IPS-NIHi7 (cell line): ENCODE measurements at regions not wholly inside any gene's neighbourhood (a gene's known extent, or its start where the extent isn't known, plus 50 kb on each side); places are given as distances from the start of the nearest gene placed in this dataset.
A peak's percentile ranks its signal among the peaks of the same experiment; 100 is the strongest.

ENCODE experiments used
- DNase-seq: peaks from one replicate; pipeline ENCODE4 v3.0.0; 2012; ENCODE audit warnings: mixed read lengths; ENCODE audit errors: extremely low spot score

- no peak for DNase-seq
Measured at GRCh38 chr11:110984147-110984546, 261.4 kb upstream of the POU2AF2 start.

GRCh38 chr11:110982214-110982613 lies 263.3 kb upstream of the POU2AF2 start:
- no peak for DNase-seq

- no peak for DNase-seq
Measured at GRCh38 chr11:110979696-110980095, 265.8 kb upstream of the POU2AF2 start.

- DNase-seq, result no peak
Measured at GRCh38 chr11:110977661-110978060, 265.4 kb upstream of the ARHGAP20 start.

GRCh38 chr11:110974731-110975130 lies 262.5 kb upstream of the ARHGAP20 start:
- DNase-seq, result no peak

GRCh38 chr11:110973401-110973980 lies 261.3 kb upstream of the ARHGAP20 start:
- DNase-seq, result no peak

- DNase-seq, result no peak
Measured at GRCh38 chr11:110972640-110973039, 260.4 kb upstream of the ARHGAP20 start.

GRCh38 chr11:110972106-110972505 lies 259.9 kb upstream of the ARHGAP20 start:
- no peak for DNase-seq

GRCh38 chr11:110971140-110971539 lies 258.9 kb upstream of the ARHGAP20 start:
- DNase-seq, result no peak

GRCh38 chr11:110968348-110969062 lies 256.3 kb upstream of the ARHGAP20 start:
- DNase-seq, result no peak

- DNase-seq, result no peak
Measured at GRCh38 chr11:110966131-110966530, 253.9 kb upstream of the ARHGAP20 start.

- DNase-seq, result no peak
Measured at GRCh38 chr11:110962921-110963320, 250.7 kb upstream of the ARHGAP20 start.

- no peak for DNase-seq
Measured at GRCh38 chr11:110960167-110960566, 247.9 kb upstream of the ARHGAP20 start.

- DNase-seq, result no peak
Measured at GRCh38 chr11:110958216-110958615, 246.0 kb upstream of the ARHGAP20 start.

GRCh38 chr11:110955776-110956175 lies 243.5 kb upstream of the ARHGAP20 start:
- DNase-seq, result no peak

GRCh38 chr11:110951950-110952503 lies 239.8 kb upstream of the ARHGAP20 start:
- DNase-seq, result no peak

GRCh38 chr11:110951037-110951949 lies 239.1 kb upstream of the ARHGAP20 start:
- DNase-seq, result no peak

- DNase-seq, result no peak
Measured at GRCh38 chr11:110948112-110948511, 235.9 kb upstream of the ARHGAP20 start.

- DNase-seq, result peak; percentile 20
Measured at GRCh38 chr11:110947096-110947495, 234.9 kb upstream of the ARHGAP20 start.

GRCh38 chr11:110939471-110939870 lies 227.2 kb upstream of the ARHGAP20 start:
- DNase-seq, result no peak

GRCh38 chr11:110935018-110935640 lies 222.9 kb upstream of the ARHGAP20 start:
- no peak for DNase-seq

GRCh38 chr11:110929129-110929528 lies 216.9 kb upstream of the ARHGAP20 start:
- no peak for DNase-seq
